Nephron (organoid): ENCODE measurements at regions not wholly inside any gene's neighbourhood (a gene's known extent, or its start where the extent isn't known, plus 50 kb on each side); places are given as distances from the start of the nearest gene placed in this dataset.

ENCODE experiments used
- H3K27ac Mint-ChIP-seq, 3 experiments: 2 replicates each; pipeline ENCODE4 v1.8.0; 2020; ENCODE audit warnings: mixed read lengths in 3 of 3, mild to moderate bottlenecking in 2 of 3, moderate library complexity in 1 of 3
- H3K27me3 Mint-ChIP-seq: 2 replicates; pipeline ENCODE4 v1.8.0; 2021; ENCODE audit warnings: low read depth, mild to moderate bottlenecking, moderate library complexity, mixed read lengths
- H3K36me3 Mint-ChIP-seq: 2 replicates; pipeline ENCODE4 v1.8.0; 2020; ENCODE audit warnings: low read depth, mixed read lengths
- H3K4me1 Mint-ChIP-seq: 2 replicates; pipeline ENCODE4 v1.8.0; 2020; ENCODE audit warnings: mixed read lengths
- H3K4me3 Mint-ChIP-seq, 3 experiments: 2 replicates each; pipeline ENCODE4 v1.8.0; 2020; ENCODE audit warnings: mild to moderate bottlenecking in 3 of 3, mixed read lengths in 3 of 3, moderate library complexity in 2 of 3
- H3K9me3 Mint-ChIP-seq: 2 replicates; pipeline ENCODE4 v1.8.0; 2020; ENCODE audit warnings: mixed read lengths
- TF ChIP-seq, protein P1 (sequence below), 3 experiments: fragments of 200-600 bp; sonication (generic); IDR thresholded peaks; one replicate each; pipeline ENCODE4 v1.5.0; 2021; ENCODE audit warnings: antibody characterized with exemption in 3 of 3; ENCODE audit not compliant: unreplicated experiment in 3 of 3

DNA sequence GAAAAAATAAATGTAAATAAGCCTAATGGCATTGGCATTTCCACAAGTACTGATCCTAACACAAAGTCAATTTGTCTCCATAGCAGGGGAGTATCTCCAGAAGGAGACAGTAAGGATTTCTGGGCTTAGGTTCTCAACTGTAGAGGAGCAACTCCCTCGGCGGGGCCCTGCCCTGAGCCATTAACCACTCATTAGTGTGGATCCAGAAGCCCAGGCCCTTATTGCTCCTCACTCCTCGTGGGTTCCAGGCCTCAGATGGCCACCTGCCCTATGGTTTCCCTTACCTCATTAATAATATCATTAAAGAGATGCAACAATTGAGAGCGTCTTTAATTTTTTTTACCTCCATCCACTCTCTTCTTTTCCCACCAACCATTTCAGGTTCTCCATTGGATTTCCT, 85.3 kb upstream of the CLDN18 start:
- H3K4me1 Mint-ChIP-seq, result no peaks in the 10 kb centered on the region
- no peaks in the 10 kb centered on the region for H3K36me3 Mint-ChIP-seq
- no peak overlapping the region for H3K27ac Mint-ChIP-seq
- TF ChIP-seq, protein P1, sequence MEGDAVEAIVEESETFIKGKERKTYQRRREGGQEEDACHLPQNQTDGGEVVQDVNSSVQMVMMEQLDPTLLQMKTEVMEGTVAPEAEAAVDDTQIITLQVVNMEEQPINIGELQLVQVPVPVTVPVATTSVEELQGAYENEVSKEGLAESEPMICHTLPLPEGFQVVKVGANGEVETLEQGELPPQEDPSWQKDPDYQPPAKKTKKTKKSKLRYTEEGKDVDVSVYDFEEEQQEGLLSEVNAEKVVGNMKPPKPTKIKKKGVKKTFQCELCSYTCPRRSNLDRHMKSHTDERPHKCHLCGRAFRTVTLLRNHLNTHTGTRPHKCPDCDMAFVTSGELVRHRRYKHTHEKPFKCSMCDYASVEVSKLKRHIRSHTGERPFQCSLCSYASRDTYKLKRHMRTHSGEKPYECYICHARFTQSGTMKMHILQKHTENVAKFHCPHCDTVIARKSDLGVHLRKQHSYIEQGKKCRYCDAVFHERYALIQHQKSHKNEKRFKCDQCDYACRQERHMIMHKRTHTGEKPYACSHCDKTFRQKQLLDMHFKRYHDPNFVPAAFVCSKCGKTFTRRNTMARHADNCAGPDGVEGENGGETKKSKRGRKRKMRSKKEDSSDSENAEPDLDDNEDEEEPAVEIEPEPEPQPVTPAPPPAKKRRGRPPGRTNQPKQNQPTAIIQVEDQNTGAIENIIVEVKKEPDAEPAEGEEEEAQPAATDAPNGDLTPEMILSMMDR (IDR thresholded peaks at IDR 0.05; ENCODE audit: unreplicated experiment in 3 of 3), result no peak
- H3K27me3 Mint-ChIP-seq, result no peaks in the 10 kb centered on the region
- H3K9me3 Mint-ChIP-seq, result no peaks in the 10 kb centered on the region
- H3K4me3 Mint-ChIP-seq, result no peak overlapping the region

DNA sequence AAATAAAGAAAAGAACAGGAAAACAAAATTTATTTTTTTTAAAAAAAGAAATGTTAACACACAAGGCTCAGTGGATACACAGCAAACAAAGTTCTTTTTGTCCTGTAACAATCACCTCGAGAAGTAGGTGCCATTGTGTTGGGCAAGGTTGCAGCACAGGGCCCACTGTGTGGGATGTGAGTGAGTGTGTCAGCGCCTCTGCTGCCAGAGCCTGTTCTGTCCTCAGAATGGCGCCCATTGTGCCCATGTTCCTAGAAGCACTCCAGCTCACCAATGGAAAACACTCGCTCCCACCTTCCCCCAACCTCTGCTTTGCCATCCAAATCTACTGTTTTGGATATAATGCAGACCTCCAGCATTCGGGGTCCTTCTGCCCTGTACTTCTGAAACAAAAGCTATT, 84.9 kb upstream of the CLDN18 start:
- TF ChIP-seq, protein P1 (IDR thresholded peaks at IDR 0.05; ENCODE audit: unreplicated experiment in 3 of 3), result no peak
- Mint-ChIP-seq H3K4me1 (no peaks in the 10 kb centered on the region), H3K4me3 (no peak overlapping the region), H3K27me3 (no peaks in the 10 kb centered on the region), H3K36me3 (no peaks in the 10 kb centered on the region), H3K27ac (no peak overlapping the region), H3K9me3 (no peaks in the 10 kb centered on the region)

DNA sequence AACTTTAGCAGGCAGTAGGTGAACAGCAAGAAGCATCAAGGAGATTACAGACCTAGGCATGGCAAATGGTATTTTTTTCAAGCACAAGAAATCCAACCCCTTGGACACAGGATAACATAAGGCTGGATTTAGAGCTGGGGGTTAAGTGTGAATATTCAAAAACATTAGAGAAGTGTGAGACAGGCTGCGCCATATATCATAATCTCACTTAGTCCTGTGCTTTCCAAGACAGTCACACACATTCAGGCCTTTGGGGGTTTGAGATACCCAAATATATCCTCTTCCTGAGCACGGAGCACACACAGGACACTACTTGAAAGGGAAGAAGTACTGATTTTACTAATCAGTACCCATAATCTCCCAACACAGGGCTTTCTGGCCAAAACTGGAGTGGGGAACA, 83.0 kb upstream of the CLDN18 start:
- TF ChIP-seq, protein P1 (IDR thresholded peaks at IDR 0.05; ENCODE audit: unreplicated experiment in 3 of 3), result no peak
- no peaks in the 10 kb centered on the region for H3K9me3 Mint-ChIP-seq
- H3K4me1 Mint-ChIP-seq, result no peaks in the 10 kb centered on the region
- H3K4me3 Mint-ChIP-seq, result no peak overlapping the region
- no peaks in the 10 kb centered on the region for H3K36me3 Mint-ChIP-seq
- no peak overlapping the region for H3K27ac Mint-ChIP-seq
- peaks cover 4% of the 10 kb centered on the region for H3K27me3 Mint-ChIP-seq

DNA sequence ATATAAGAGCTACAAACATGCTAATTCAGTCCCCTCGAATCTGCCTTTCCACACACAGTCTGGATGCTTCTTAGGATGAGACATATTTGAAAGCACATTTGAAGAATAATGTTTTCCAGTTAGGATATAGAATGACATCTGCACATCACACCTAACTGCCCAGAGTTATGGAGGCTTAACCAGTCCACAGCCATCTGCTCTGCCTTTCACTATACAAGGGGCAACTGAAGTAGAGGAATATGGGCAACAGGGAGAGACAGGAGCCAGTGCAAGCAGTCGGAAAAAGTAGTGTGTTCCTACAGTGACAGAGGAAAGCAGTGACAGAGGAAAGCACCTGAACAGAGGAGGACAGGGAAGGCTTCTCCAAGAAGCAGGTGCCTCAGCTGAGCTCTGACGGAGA, 79.0 kb upstream of the CLDN18 start:
- H3K4me1 Mint-ChIP-seq, result no peaks in the 10 kb centered on the region
- no peak overlapping the region for H3K27ac Mint-ChIP-seq
- H3K9me3 Mint-ChIP-seq, result peaks cover 4% of the 10 kb centered on the region
- H3K27me3 Mint-ChIP-seq, result peaks cover 4% of the 10 kb centered on the region
- TF ChIP-seq, protein P1 (IDR thresholded peaks at IDR 0.05; ENCODE audit: unreplicated experiment in 3 of 3), result no peak
- H3K36me3 Mint-ChIP-seq, result no peaks in the 10 kb centered on the region
- no peak overlapping the region for H3K4me3 Mint-ChIP-seq

DNA sequence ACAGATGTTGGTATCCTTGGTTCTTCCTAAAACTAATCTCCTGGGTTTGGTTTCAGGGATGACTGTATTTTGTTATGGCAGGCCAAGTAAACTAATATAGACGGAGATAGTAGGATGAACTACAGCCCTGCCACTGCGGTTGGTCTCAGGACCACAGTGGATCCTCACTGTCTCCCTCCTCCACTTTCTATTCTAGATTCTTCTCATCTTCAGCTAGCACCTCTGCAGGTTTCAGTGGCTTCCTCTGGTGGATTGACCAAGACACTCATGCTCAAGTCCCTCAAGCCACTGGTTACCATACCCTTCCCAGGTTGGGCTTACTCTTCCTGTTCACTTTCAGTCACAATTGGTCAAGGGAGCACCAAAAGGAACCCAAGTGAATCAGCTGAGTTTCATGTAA, 71.1 kb upstream of the CLDN18 start:
- Mint-ChIP-seq H3K27me3 (peaks cover 5% of the 10 kb centered on the region), H3K4me1 (no peaks in the 10 kb centered on the region), H3K4me3 (no peak overlapping the region), H3K9me3 (peaks cover 4% of the 10 kb centered on the region), H3K27ac (no peak overlapping the region), H3K36me3 (no peaks in the 10 kb centered on the region)
- TF ChIP-seq, protein P1 (IDR thresholded peaks at IDR 0.05; ENCODE audit: unreplicated experiment in 3 of 3), result no peak

DNA sequence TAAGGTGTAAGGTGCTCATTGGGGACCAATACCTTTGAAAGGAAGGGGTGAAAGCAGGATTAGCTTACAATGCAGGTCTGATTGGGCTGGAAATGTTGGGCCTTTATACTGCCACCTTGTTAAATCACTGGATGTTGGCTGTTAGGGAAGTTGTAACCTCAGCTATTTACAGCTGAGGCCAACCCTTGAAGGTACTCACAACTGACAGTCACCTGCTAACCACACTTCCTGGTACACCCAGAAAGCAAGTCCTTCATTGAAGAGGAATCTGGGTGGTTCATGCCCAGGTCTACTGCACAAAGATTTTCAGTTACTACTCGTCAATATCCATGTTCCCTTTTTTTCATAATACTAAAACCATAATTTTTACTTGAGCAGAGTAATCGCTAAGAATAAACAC, 65.4 kb upstream of the CLDN18 start:
- no peaks in the 10 kb centered on the region for H3K4me1 Mint-ChIP-seq
- H3K9me3 Mint-ChIP-seq, result no peaks in the 10 kb centered on the region
- no peaks in the 10 kb centered on the region for H3K36me3 Mint-ChIP-seq
- H3K27me3 Mint-ChIP-seq, result no peaks in the 10 kb centered on the region
- H3K27ac Mint-ChIP-seq, result no peak overlapping the region
- H3K4me3 Mint-ChIP-seq, result no peak overlapping the region
- TF ChIP-seq, protein P1 (IDR thresholded peaks at IDR 0.05; ENCODE audit: unreplicated experiment in 3 of 3), result no peak
